A673 (cell line): ENCODE measurements at regions not wholly inside any gene's neighbourhood (a gene's known extent, or its start where the extent isn't known, plus 50 kb on each side); places are given as distances from the start of the nearest gene placed in this dataset.

Experiments used
- CTCF ChIP-seq: fragments of 300-800, 200-600 bp; sonication (generic); conservative IDR thresholded peaks from 2 replicates; pipeline ENCODE4 v1.5.1; 2017; ENCODE audit warnings: low read depth, mild to moderate bottlenecking, antibody characterized with exemption, low read length, moderate library complexity, mixed read lengths
- EZH2 ChIP-seq: fragments of 200-600 bp; sonication (generic); IDR thresholded peaks from 2 replicates; pipeline ENCODE4 v1.6.1; 2017; ENCODE audit warnings: borderline replicate concordance, low read depth, mild to moderate bottlenecking, mixed read lengths, antibody characterized with exemption, low read length; ENCODE audit not compliant: poor library complexity, severe bottlenecking

GRCh38 chr16:73447846-73448245, 399.9 kb upstream of the ZFHX3 start:
- TF ChIP-seq CTCF: no peak
- TF ChIP-seq EZH2: no peak
